ENCODE measurements at regions not wholly inside any gene's neighbourhood (a gene's known extent, or its start where the extent isn't known, plus 50 kb on each side); places are given as distances from the start of the nearest gene placed in this dataset.
"Not testable (repeated sequence)": the region's sequence is repeated elsewhere in the genome, so short reads cannot be mapped to it uniquely, and the experiment has no call there.

GRCh38 chr20:11995805-11996567 lies 78.3 kb downstream of the BTBD3 start:
- no peak overlapping the region for H3K4me3 ChIP-seq (ENCODE audit: low read length)
- no peaks in the 10 kb centered on the region for H3K9me2 ChIP-seq (replicated peaks; ENCODE audit: control insufficient read depth, low read length)
- no peak overlapping the region for H3K27ac ChIP-seq (ENCODE audit: low read depth, low read length)
- TF ChIP-seq CTCF (IDR thresholded peaks at IDR 0.05; ENCODE audit: low read depth, low read length, poor library complexity, severe bottlenecking) = no peak
- no peak for TF ChIP-seq EZH2phosphoT487 (IDR thresholded peaks at IDR 0.05; ENCODE audit: borderline replicate concordance, low read length)
- H3F3A ChIP-seq (ENCODE audit: control insufficient read depth, insufficient read depth) = no peaks in the 10 kb centered on the region
- H3K4me2 ChIP-seq (ENCODE audit: low read length) = no peak overlapping the region
- no peaks in the 10 kb centered on the region for H3K79me2 ChIP-seq (ENCODE audit: control insufficient read depth, low read length)
- H3K9me3 ChIP-seq (ENCODE audit: control insufficient read depth, insufficient read depth, low read length) = no peaks in the 10 kb centered on the region
- H4K20me1 ChIP-seq (ENCODE audit: control insufficient read depth, insufficient read depth, low read depth, low read length) = no peaks in the 10 kb centered on the region
- H3K27me3 ChIP-seq (ENCODE audit: control insufficient read depth, low read length) = no peaks in the 10 kb centered on the region
- H3K36me3 ChIP-seq (ENCODE audit: control insufficient read depth, low read length) = no peaks in the 10 kb centered on the region
- H3K4me1 ChIP-seq (ENCODE audit: control insufficient read depth, low read length) = no peaks in the 10 kb centered on the region

GRCh38 chr20:12004776-12005175 lies 87.1 kb downstream of the BTBD3 start:
- H3K9me3 ChIP-seq (ENCODE audit: control insufficient read depth, insufficient read depth, low read length); H3K27ac ChIP-seq (ENCODE audit: low read depth, low read length); H4K20me1 ChIP-seq (ENCODE audit: control insufficient read depth, insufficient read depth, low read depth, low read length); H3K9me2 ChIP-seq (replicated peaks; ENCODE audit: control insufficient read depth, low read length); H3K36me3 ChIP-seq (ENCODE audit: control insufficient read depth, low read length); H3K4me1 ChIP-seq (ENCODE audit: control insufficient read depth, low read length); H3K79me2 ChIP-seq (ENCODE audit: control insufficient read depth, low read length); H3F3A ChIP-seq (ENCODE audit: control insufficient read depth, insufficient read depth); H3K4me2 ChIP-seq (ENCODE audit: low read length); H3K27me3 ChIP-seq (ENCODE audit: control insufficient read depth, low read length); H3K4me3 ChIP-seq (ENCODE audit: low read length): not testable (repeated sequence)

GRCh38 chr20:12012241-12013222 lies 94.8 kb downstream of the BTBD3 start:
- H3K9me3 ChIP-seq (ENCODE audit: control insufficient read depth, insufficient read depth, low read length) = no peaks in the 10 kb centered on the region

More at GRCh38 chr20:12012241-12013222, 94.8 kb downstream of the BTBD3 start:
- Histone ChIP-seq H3K79me2 (ENCODE audit: control insufficient read depth, low read length) (no peaks in the 10 kb centered on the region), H3K4me3 (ENCODE audit: low read length) (no peak overlapping the region), H3K9me2 (replicated peaks; ENCODE audit: control insufficient read depth, low read length) (no peaks in the 10 kb centered on the region), H3K27me3 (ENCODE audit: control insufficient read depth, low read length) (no peaks in the 10 kb centered on the region), H3K36me3 (ENCODE audit: control insufficient read depth, low read length) (no peaks in the 10 kb centered on the region), H3K4me2 (ENCODE audit: low read length) (no peak overlapping the region), H3F3A (ENCODE audit: control insufficient read depth, insufficient read depth) (no peaks in the 10 kb centered on the region), H4K20me1 (ENCODE audit: control insufficient read depth, insufficient read depth, low read depth, low read length) (no peaks in the 10 kb centered on the region), H3K27ac (ENCODE audit: low read depth, low read length) (no peak overlapping the region), H3K4me1 (ENCODE audit: control insufficient read depth, low read length) (no peaks in the 10 kb centered on the region)
- TF ChIP-seq CTCF (IDR thresholded peaks at IDR 0.05; ENCODE audit: low read depth, low read length, poor library complexity, severe bottlenecking) (peak; percentile 81), EZH2phosphoT487 (IDR thresholded peaks at IDR 0.05; ENCODE audit: borderline replicate concordance, low read length) (no peak)

Measured in DOHH2 (cell line).